Activated T-helper 1 cell treated with anti-CD3 and anti-CD28 coated beads, Interleukin-12 subunit alpha, Interleukin-12 subunit beta, Interleukin-2, Interleukin-4 antibody, amounts not matched to agents 30 ng/mL and 10 ng/mL and 1 ng/mL, durations not matched to agents 14 hours and 24 hours and 36 hours (primary cell): ENCODE measurements at regions not wholly inside any gene's neighbourhood (a gene's known extent, or its start where the extent isn't known, plus 50 kb on each side); places are given as distances from the start of the nearest gene placed in this dataset.

Source experiments
- DNase-seq: peaks from one replicate; pipeline ENCODE4 v3.0.0; 2021; ENCODE audit warnings: low spot score
- H3K27ac Mint-ChIP-seq: one replicate; pipeline ENCODE4 v1.8.0; 2021; ENCODE audit warnings: mild to moderate bottlenecking, mixed read lengths
- H3K27me3 Mint-ChIP-seq: one replicate; pipeline ENCODE4 v1.8.0; 2022; ENCODE audit warnings: mild to moderate bottlenecking, moderate library complexity, mixed read lengths; ENCODE audit not compliant: insufficient read depth
- H3K36me3 Mint-ChIP-seq: one replicate; pipeline ENCODE4 v1.8.0; 2021; ENCODE audit warnings: low read depth, mixed read lengths
- H3K4me1 Mint-ChIP-seq: one replicate; pipeline ENCODE4 v1.8.0; 2021; ENCODE audit warnings: low read depth, mixed read lengths
- H3K4me3 Mint-ChIP-seq: one replicate; pipeline ENCODE4 v1.8.0; 2021; ENCODE audit warnings: mild to moderate bottlenecking, moderate library complexity, mixed read lengths
- H3K9me3 Mint-ChIP-seq: one replicate; pipeline ENCODE4 v1.8.0; 2021; ENCODE audit warnings: mixed read lengths
- intact Hi-C: fragments of 100-400 bp; cut with micrococcal nuclease; formaldehyde crosslinking; loops from one replicate; pipeline ENCODE4 v1.15.1; 2024

GRCh38 chr17:79152110-79152509 lies 77.5 kb downstream of the ENGASE start:
- DNase-seq, result no peak
- no peaks in the 10 kb centered on the region for H3K4me1 Mint-ChIP-seq
- H3K4me3 Mint-ChIP-seq, result no peak overlapping the region
- no peaks in the 10 kb centered on the region for H3K36me3 Mint-ChIP-seq
- H3K27ac Mint-ChIP-seq, result no peak overlapping the region
- intact Hi-C loops, result no loop called here
- no peaks in the 10 kb centered on the region for H3K9me3 Mint-ChIP-seq
- H3K27me3 Mint-ChIP-seq, result no peaks in the 10 kb centered on the region

- H3K27me3 Mint-ChIP-seq, result no peaks in the 10 kb centered on the region
- no peak overlapping the region for H3K27ac Mint-ChIP-seq
- H3K4me1 Mint-ChIP-seq, result no peaks in the 10 kb centered on the region
- no peak for DNase-seq
- intact Hi-C loops, result no loop called here
- H3K4me3 Mint-ChIP-seq, result no peak overlapping the region
- no peaks in the 10 kb centered on the region for H3K36me3 Mint-ChIP-seq
- H3K9me3 Mint-ChIP-seq, result no peaks in the 10 kb centered on the region
Observed at GRCh38 chr17:79150799-79151198, 76.2 kb downstream of the ENGASE start.

GRCh38 chr17:79150035-79150733 lies 75.6 kb downstream of the ENGASE start:
- no peaks in the 10 kb centered on the region for H3K4me1 Mint-ChIP-seq
- H3K27ac Mint-ChIP-seq, result no peak overlapping the region
- H3K36me3 Mint-ChIP-seq, result no peaks in the 10 kb centered on the region
- H3K27me3 Mint-ChIP-seq, result no peaks in the 10 kb centered on the region
- no peaks in the 10 kb centered on the region for H3K9me3 Mint-ChIP-seq
- no peak overlapping the region for H3K4me3 Mint-ChIP-seq
- intact Hi-C loops, result no loop called here
- no peak for DNase-seq

- intact Hi-C loops, result no loop called here
- no peak overlapping the region for H3K27ac Mint-ChIP-seq
- no peaks in the 10 kb centered on the region for H3K9me3 Mint-ChIP-seq
- no peaks in the 10 kb centered on the region for H3K27me3 Mint-ChIP-seq
- H3K4me3 Mint-ChIP-seq, result no peak overlapping the region
- H3K36me3 Mint-ChIP-seq, result no peaks in the 10 kb centered on the region
- no peak for DNase-seq
- no peaks in the 10 kb centered on the region for H3K4me1 Mint-ChIP-seq
Observed at GRCh38 chr17:79148584-79148983, 74.0 kb downstream of the ENGASE start.

GRCh38 chr17:79147746-79148506 lies 73.3 kb downstream of the ENGASE start:
- H3K27ac Mint-ChIP-seq, result no peak overlapping the region
- H3K4me1 Mint-ChIP-seq, result no peaks in the 10 kb centered on the region
- peaks cover 2% of the 10 kb centered on the region for H3K27me3 Mint-ChIP-seq
- H3K9me3 Mint-ChIP-seq, result no peaks in the 10 kb centered on the region
- intact Hi-C loops, result no loop called here
- H3K4me3 Mint-ChIP-seq, result no peak overlapping the region
- no peaks in the 10 kb centered on the region for H3K36me3 Mint-ChIP-seq
- no peak for DNase-seq

- Mint-ChIP-seq H3K4me1 (no peaks in the 10 kb centered on the region), H3K4me3 (no peak overlapping the region), H3K27ac (no peak overlapping the region), H3K27me3 (peaks cover 2% of the 10 kb centered on the region), H3K9me3 (no peaks in the 10 kb centered on the region), H3K36me3 (no peaks in the 10 kb centered on the region)
- no peak for DNase-seq
- intact Hi-C loops, result no loop called here
Observed at GRCh38 chr17:79146562-79146961, 71.9 kb downstream of the ENGASE start.

- Mint-ChIP-seq H3K4me3 (no peak overlapping the region), H3K4me1 (no peaks in the 10 kb centered on the region), H3K27me3 (peaks cover 2% of the 10 kb centered on the region), H3K9me3 (no peaks in the 10 kb centered on the region), H3K27ac (no peak overlapping the region), H3K36me3 (no peaks in the 10 kb centered on the region)
- no peak for DNase-seq
- intact Hi-C loops, result no loop called here
Observed at GRCh38 chr17:79145548-79145947, 70.9 kb downstream of the ENGASE start.

- intact Hi-C loops, result no loop called here
- H3K27me3 Mint-ChIP-seq, result peaks cover 2% of the 10 kb centered on the region
- H3K27ac Mint-ChIP-seq, result no peak overlapping the region
- no peaks in the 10 kb centered on the region for H3K4me1 Mint-ChIP-seq
- DNase-seq, result no peak
- H3K9me3 Mint-ChIP-seq, result no peaks in the 10 kb centered on the region
- no peak overlapping the region for H3K4me3 Mint-ChIP-seq
- H3K36me3 Mint-ChIP-seq, result no peaks in the 10 kb centered on the region
Observed at GRCh38 chr17:79144133-79144532, 69.5 kb downstream of the ENGASE start.

- Mint-ChIP-seq H3K4me3 (no peak overlapping the region), H3K9me3 (no peaks in the 10 kb centered on the region), H3K27me3 (peaks cover 2% of the 10 kb centered on the region), H3K36me3 (no peaks in the 10 kb centered on the region), H3K27ac (no peak overlapping the region), H3K4me1 (no peaks in the 10 kb centered on the region)
- DNase-seq, result no peak
- intact Hi-C loops, result no loop called here
Observed at GRCh38 chr17:79142375-79142774, 67.8 kb downstream of the ENGASE start.

- no peak for DNase-seq
- Mint-ChIP-seq H3K4me1 (no peaks in the 10 kb centered on the region), H3K4me3 (no peak overlapping the region), H3K27me3 (peaks cover 2% of the 10 kb centered on the region), H3K36me3 (no peaks in the 10 kb centered on the region), H3K9me3 (no peaks in the 10 kb centered on the region), H3K27ac (no peak overlapping the region)
- intact Hi-C loops, result no loop called here
Observed at GRCh38 chr17:79141578-79142355, 67.1 kb downstream of the ENGASE start.

GRCh38 chr17:79138826-79139225 lies 64.2 kb downstream of the ENGASE start:
- DNase-seq, result no peak
- Mint-ChIP-seq H3K27ac (no peak overlapping the region), H3K36me3 (no peaks in the 10 kb centered on the region), H3K4me1 (no peaks in the 10 kb centered on the region), H3K9me3 (no peaks in the 10 kb centered on the region), H3K27me3 (peaks cover 2% of the 10 kb centered on the region), H3K4me3 (no peak overlapping the region)
- intact Hi-C loops, result no loop called here

- H3K9me3 Mint-ChIP-seq, result no peaks in the 10 kb centered on the region
- H3K27ac Mint-ChIP-seq, result no peak overlapping the region
- intact Hi-C loops, result no loop called here
- H3K36me3 Mint-ChIP-seq, result no peaks in the 10 kb centered on the region
- DNase-seq, result no peak
- no peaks in the 10 kb centered on the region for H3K27me3 Mint-ChIP-seq
- H3K4me1 Mint-ChIP-seq, result no peaks in the 10 kb centered on the region
- no peak overlapping the region for H3K4me3 Mint-ChIP-seq
Observed at GRCh38 chr17:79137789-79138165, 63.2 kb downstream of the ENGASE start.
